ENCODE measurements at regions not wholly inside any gene's neighbourhood (a gene's known extent, or its start where the extent isn't known, plus 50 kb on each side); places are given as distances from the start of the nearest gene placed in this dataset.
"Not testable (repeated sequence)": the region's sequence is repeated elsewhere in the genome, so short reads cannot be mapped to it uniquely, and the experiment has no call there.

GRCh38 chr14:34103176-34103575 lies 152.3 kb upstream of the EGLN3 start:
- DNase-seq (ENCODE audit: low read depth in 4 of 4, low spot score in 1 of 4), result no peak

- no peak for DNase-seq (ENCODE audit: low read depth in 4 of 4, low spot score in 1 of 4)
Measured at GRCh38 chr14:34099635-34100034, 148.8 kb upstream of the EGLN3 start.

GRCh38 chr14:34098985-34099349 lies 148.1 kb upstream of the EGLN3 start:
- no peak for DNase-seq (ENCODE audit: low read depth in 4 of 4, low spot score in 1 of 4)

- DNase-seq (ENCODE audit: low read depth in 4 of 4, low spot score in 1 of 4), result no peak
Measured at GRCh38 chr14:34098045-34098984, 147.4 kb upstream of the EGLN3 start.

- no peak for DNase-seq (ENCODE audit: low read depth in 4 of 4, low spot score in 1 of 4)
Measured at GRCh38 chr14:34097644-34098043, 146.8 kb upstream of the EGLN3 start.

GRCh38 chr14:34094384-34094783 lies 143.5 kb upstream of the EGLN3 start:
- DNase-seq (ENCODE audit: low read depth in 4 of 4, low spot score in 1 of 4), result no peak

GRCh38 chr14:34093883-34094282 lies 143.0 kb upstream of the EGLN3 start:
- no peak for DNase-seq (ENCODE audit: low read depth in 4 of 4, low spot score in 1 of 4)

- no peak for DNase-seq (ENCODE audit: low read depth in 4 of 4, low spot score in 1 of 4)
Measured at GRCh38 chr14:34090451-34090850, 139.6 kb upstream of the EGLN3 start.

- no peak for DNase-seq (ENCODE audit: low read depth in 4 of 4, low spot score in 1 of 4)
Measured at GRCh38 chr14:34088914-34089313, 138.0 kb upstream of the EGLN3 start.

- no peak for DNase-seq (ENCODE audit: low read depth in 4 of 4, low spot score in 1 of 4)
Measured at GRCh38 chr14:34087571-34087970, 136.7 kb upstream of the EGLN3 start.

GRCh38 chr14:34086223-34086757 lies 135.4 kb upstream of the EGLN3 start:
- no peak for DNase-seq (ENCODE audit: low read depth in 4 of 4, low spot score in 1 of 4)

GRCh38 chr14:34085695-34086094 lies 134.8 kb upstream of the EGLN3 start:
- DNase-seq (ENCODE audit: low read depth in 4 of 4, low spot score in 1 of 4), result no peak

GRCh38 chr14:34081576-34082136 lies 130.8 kb upstream of the EGLN3 start:
- no peak for DNase-seq (ENCODE audit: low read depth in 4 of 4, low spot score in 1 of 4)

- DNase-seq (ENCODE audit: low read depth in 4 of 4, low spot score in 1 of 4), result no peak
Measured at GRCh38 chr14:34081101-34081575, 130.3 kb upstream of the EGLN3 start.

GRCh38 chr14:34079643-34080042 lies 128.8 kb upstream of the EGLN3 start:
- not testable (repeated sequence) for DNase-seq (ENCODE audit: low read depth in 4 of 4, low spot score in 1 of 4)

- DNase-seq (ENCODE audit: low read depth in 4 of 4, low spot score in 1 of 4), result no peak
Measured at GRCh38 chr14:34078117-34078743, 127.4 kb upstream of the EGLN3 start.

- DNase-seq (ENCODE audit: low read depth in 4 of 4, low spot score in 1 of 4), result no peak
Measured at GRCh38 chr14:34075826-34076225, 125.0 kb upstream of the EGLN3 start.

- no peak for DNase-seq (ENCODE audit: low read depth in 4 of 4, low spot score in 1 of 4)
Measured at GRCh38 chr14:34075042-34075744, 124.3 kb upstream of the EGLN3 start.

- no peak for DNase-seq (ENCODE audit: low read depth in 4 of 4, low spot score in 1 of 4)
Measured at GRCh38 chr14:34072921-34073320, 122.0 kb upstream of the EGLN3 start.

- DNase-seq (ENCODE audit: low read depth in 4 of 4, low spot score in 1 of 4), result no peak
Measured at GRCh38 chr14:34072401-34072800, 121.5 kb upstream of the EGLN3 start.

- DNase-seq (ENCODE audit: low read depth in 4 of 4, low spot score in 1 of 4), result no peak
Measured at GRCh38 chr14:34070917-34071407, 120.1 kb upstream of the EGLN3 start.

Measured in stimulated activated CD4-positive, alpha-beta T cell treated with anti-CD3 and anti-CD28 coated beads, Interleukin-1b, Interleukin-23, amount 100 ng/mL, for 24 hours (primary cell).